LNCaP clone FGC (cell line): ENCODE measurements at regions not wholly inside any gene's neighbourhood (a gene's known extent, or its start where the extent isn't known, plus 50 kb on each side); places are given as distances from the start of the nearest gene placed in this dataset.

Experiments used
- DNase-seq: peaks from one replicate; pipeline ENCODE4 v3.0.0-alpha.2; 2011; ENCODE audit warnings: low read depth
- H3K4me3 ChIP-seq: 2 replicates; pipeline ENCODE4 v1.5.1; 2011; ENCODE audit warnings: mild to moderate bottlenecking, low read depth, low read length, control low read depth
- CTCF ChIP-seq: IDR thresholded peaks from 2 replicates; pipeline ENCODE4 v1.5.1; 2012; ENCODE audit warnings: mild to moderate bottlenecking; ENCODE audit not compliant: control insufficient read depth, insufficient read depth; ENCODE audit errors: extremely low read depth

DNA sequence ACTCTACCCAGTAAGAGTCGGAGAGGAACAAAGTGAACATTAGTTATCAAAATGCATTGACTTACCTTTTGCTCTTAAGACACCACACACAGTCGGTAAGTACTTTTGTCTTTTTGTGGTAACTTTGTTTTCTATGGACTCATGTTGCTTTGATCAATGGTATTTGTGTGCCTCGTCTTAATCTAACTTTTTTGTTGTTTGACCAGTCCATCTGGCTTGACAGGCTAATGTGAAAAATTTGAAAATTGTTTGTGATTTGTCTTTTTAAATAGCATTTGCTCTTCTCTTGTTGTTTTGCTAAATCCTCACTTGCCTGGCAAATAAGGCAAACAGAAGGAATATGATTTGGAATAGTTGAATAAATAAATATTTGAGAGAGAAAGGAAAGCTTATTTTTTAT, 71.4 kb upstream of the CHD1 start:
- DNase-seq: no peak
- no peak for TF ChIP-seq CTCF
- H3K4me3 ChIP-seq: no peak overlapping the region

- TF ChIP-seq CTCF: no peak
Observed at GRCh38 chr5:98999631-99000030, 70.8 kb upstream of the CHD1 start.

DNA sequence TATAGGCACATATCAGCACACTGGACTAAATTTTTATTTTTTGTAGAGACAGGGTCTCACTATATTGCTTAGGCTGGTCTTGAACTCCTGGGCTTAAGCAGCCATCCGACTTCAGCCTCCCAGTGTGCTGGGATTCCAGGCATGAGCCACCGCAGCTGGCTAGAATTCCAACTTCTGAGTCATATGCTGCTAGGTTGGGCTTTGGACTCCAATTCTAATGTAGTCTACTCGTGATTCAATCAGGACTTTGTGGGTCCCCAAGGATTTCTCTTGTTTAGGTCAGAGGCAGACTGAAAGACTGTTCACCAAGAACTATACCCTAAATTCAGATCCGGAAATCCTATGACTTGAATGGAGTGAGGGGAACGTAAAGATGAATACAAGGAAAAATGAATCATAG, 68.2 kb upstream of the CHD1 start:
- DNase-seq: no peak
- no peak for TF ChIP-seq CTCF
- no peak overlapping the region for H3K4me3 ChIP-seq

More at GRCh38 chr5:98999631-99000030, 70.8 kb upstream of the CHD1 start:
- DNase-seq: no peak
- no peak overlapping the region for H3K4me3 ChIP-seq

DNA sequence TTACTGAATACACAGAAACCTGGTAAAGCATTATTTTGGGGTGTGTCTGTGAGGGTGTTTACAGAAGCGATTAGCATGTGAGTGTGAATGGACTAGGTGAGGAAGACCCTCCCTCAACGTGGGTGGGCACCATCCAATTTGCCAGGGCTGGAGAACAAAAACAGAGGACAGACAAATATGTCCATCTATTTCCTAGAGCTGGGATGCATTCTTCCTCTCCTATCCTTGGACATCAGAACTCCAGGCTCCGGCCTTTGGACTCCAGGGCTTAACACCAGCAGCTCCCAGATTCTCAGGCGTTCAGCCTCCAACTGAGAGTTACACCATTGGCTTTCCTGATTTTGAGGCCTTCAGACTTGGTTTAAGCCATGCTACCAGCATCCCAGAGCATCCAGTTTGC, 65.8 kb upstream of the CHD1 start:
- no peak overlapping the region for H3K4me3 ChIP-seq
- no peak for DNase-seq
- TF ChIP-seq CTCF: no peak

DNA sequence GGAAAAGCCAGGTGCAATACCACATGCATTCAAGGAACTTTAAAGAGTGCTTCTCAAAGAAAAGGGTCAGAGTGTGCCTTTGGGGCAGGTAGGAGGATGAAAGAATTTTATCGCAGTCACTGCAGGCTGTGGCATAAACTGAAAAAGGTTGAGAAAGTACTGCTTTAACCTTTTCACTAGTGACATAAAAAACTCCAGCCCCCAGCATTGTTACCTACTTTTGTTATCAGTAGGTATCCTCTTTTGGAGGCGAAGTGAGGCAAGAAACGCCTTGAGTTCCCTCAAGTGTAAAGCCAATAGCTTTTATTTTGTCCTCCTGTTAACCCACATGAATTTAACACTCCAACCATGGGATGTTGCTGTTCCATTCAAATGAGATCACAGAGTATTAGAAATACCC, 64.7 kb upstream of the CHD1 start:
- no peak for DNase-seq
- no peak for TF ChIP-seq CTCF
- no peak overlapping the region for H3K4me3 ChIP-seq

GRCh38 chr5:98992552-98992951, 63.7 kb upstream of the CHD1 start:
- no peak for TF ChIP-seq CTCF
- no peak overlapping the region for H3K4me3 ChIP-seq
- DNase-seq: no peak

GRCh38 chr5:98989727-98990126, 60.9 kb upstream of the CHD1 start:
- no peak for TF ChIP-seq CTCF
- no peak for DNase-seq
- H3K4me3 ChIP-seq: no peak overlapping the region
